ENCODE measurements at regions not wholly inside any gene's neighbourhood (a gene's known extent, or its start where the extent isn't known, plus 50 kb on each side); places are given as distances from the start of the nearest gene placed in this dataset.
"Not testable (repeated sequence)": the region's sequence is repeated elsewhere in the genome, so short reads cannot be mapped to it uniquely, and the experiment has no call there.

DNA sequence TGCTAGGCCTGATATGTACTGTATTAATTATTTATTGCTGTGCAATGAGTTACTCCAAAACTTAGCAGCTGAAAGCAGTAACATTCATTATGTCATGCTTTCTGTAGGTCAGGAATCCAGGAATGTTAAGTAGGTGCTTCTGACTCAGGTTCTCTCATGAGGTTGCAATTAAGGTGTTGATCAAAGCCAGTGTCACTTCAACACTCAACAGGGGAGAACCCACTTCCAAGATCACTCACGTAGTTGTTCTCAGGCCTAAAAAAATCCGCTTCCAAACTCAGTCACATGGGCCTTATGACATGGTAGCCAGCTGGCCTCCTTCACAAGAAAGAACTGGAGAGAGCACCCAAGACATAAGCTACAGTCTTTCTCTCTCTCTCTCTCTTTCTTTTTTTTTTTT, 211.1 kb upstream of the NBEA start:
- DNase-seq = no peak
- Mint-ChIP-seq H3K9me3 (peaks cover 4 to 12% (median 8%) of the 10 kb centered on the region in 6 donors), H3K4me3 (no peak overlapping the region), H3K36me3 (no peaks in the 10 kb centered on the region), H3K27ac (no peak overlapping the region), H3K4me1 (no peaks in the 10 kb centered on the region), H3K27me3 (ENCODE audit: low read depth in 3 of 3) (peaks cover 0 to 1% (median 0%) of the 10 kb centered on the region in 3 donors)

DNA sequence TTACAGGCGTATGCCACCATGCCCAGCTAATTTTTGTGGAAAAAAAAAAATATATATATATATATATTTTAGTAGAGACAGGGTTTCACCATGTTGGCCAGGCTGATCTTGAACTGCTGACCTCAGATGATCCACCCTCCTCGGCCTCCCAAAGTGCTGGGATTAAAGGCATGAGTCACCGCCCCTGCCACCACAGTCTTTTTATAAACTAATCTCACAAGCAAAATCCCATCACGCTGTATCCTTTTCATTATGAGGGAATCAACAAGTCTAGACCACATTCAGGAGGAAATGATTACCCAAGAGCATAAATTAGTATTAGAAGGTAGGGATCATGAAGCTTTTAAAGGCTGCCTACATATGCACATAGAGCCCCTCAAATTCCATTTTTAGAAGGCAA, 210.6 kb upstream of the NBEA start:
- Mint-ChIP-seq H3K27ac (no peak overlapping the region), H3K4me3 (no peak overlapping the region), H3K27me3 (ENCODE audit: low read depth in 3 of 3) (peaks cover 0 to 1% (median 0%) of the 10 kb centered on the region in 3 donors)

DNA sequence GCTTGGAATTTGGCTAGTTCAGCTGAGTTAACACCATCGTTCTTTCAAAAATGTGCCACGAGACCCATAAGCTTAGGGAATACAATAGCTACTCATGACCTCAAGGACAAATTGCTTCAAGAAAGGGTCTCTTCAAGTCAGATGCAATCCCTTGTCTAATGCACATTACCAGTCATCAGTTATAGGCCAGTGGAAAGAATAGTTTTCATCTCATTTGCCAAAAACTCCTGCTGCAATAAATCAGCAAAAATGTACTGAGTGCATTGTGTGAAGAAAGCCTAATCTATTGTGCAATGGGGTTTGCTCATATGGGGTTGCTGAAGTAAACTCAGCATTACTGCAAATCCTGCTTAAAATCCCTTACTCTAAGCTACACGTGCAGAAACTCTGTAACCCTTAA, 208.3 kb upstream of the NBEA start:
- Mint-ChIP-seq H3K27me3 (ENCODE audit: low read depth in 3 of 3) (peaks cover 0 to 1% (median 0%) of the 10 kb centered on the region in 3 donors), H3K36me3 (no peaks in the 10 kb centered on the region), H3K27ac (no peak overlapping the region), H3K4me1 (no peaks in the 10 kb centered on the region), H3K4me3 (no peak overlapping the region), H3K9me3 (peaks cover 4 to 18% (median 7%) of the 10 kb centered on the region in 6 donors)
- no peak for DNase-seq

More for the DNA sequence above, 210.6 kb upstream of the NBEA start:
- Mint-ChIP-seq H3K36me3 (no peaks in the 10 kb centered on the region), H3K4me1 (no peaks in the 10 kb centered on the region), H3K9me3 (peaks cover 4 to 12% (median 8%) of the 10 kb centered on the region in 6 donors)
- DNase-seq = no peak

DNA sequence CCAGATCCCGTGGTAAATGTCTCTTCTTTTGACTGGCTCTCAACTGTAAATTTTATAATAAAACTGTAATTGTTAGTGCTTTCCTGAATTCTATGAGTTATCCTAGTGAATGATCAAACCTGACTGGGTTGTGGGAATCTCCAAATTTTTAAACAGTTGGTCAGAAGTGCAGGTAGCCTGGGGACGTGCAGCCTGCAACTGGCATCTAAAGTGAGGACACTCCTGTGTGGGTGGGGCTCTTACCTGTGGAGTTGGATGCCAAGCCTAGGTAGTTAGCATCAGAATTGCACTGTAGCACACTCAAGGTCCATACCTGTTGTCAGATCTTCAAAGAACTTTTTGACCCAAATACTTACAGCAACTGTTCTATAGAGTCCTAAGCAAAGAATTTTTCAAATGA, 207.1 kb upstream of the NBEA start:
- Mint-ChIP-seq H3K4me3 (no peak overlapping the region), H3K27me3 (ENCODE audit: low read depth in 3 of 3) (peaks cover 0 to 1% (median 0%) of the 10 kb centered on the region in 3 donors), H3K4me1 (no peaks in the 10 kb centered on the region), H3K36me3 (no peaks in the 10 kb centered on the region), H3K27ac (no peak overlapping the region), H3K9me3 (peaks cover 4 to 24% (median 5%) of the 10 kb centered on the region in 6 donors)
- no peak for DNase-seq

DNA sequence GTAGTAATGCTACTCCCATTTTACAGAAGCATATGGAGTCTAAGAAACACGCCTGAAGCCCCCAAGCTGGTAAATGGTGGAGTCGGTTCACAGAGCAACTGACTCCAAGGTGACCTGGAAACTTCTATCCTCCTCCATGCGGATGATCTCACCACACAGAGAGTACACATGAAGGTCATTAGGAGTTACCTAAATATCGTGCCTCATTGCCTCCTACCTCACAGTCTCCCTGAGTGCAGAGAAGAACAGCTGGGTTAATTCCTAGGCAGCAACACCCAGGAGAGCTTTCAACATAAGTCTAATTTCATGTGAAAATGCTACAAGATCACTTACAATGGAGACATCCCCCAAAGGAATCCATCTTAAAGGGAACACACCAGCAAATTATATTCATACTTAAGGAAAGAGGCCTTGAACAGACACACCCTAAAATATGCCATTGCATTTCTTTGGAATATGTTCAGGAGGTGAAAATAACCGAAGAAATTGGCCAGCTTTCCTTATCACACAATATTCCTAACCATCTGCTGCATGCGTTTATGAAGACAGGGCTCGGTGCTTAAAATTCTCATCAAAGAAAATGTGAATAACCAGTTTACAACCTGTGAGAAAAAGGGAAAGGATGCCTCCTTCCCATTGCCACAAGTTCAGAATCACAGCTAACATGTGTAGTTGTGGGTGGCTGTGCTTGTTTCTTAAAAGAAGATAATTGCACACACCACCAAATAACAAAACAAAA, 203.6 kb upstream of the NBEA start:
- Mint-ChIP-seq H3K9me3 (peaks cover 4 to 24% (median 5%) of the 10 kb centered on the region in 6 donors), H3K4me3 (no peak overlapping the region), H3K27ac (no peak overlapping the region), H3K4me1 (no peaks in the 10 kb centered on the region), H3K27me3 (ENCODE audit: low read depth in 3 of 3) (no peaks in the 10 kb centered on the region), H3K36me3 (no peaks in the 10 kb centered on the region)
- no peak for DNase-seq

DNA sequence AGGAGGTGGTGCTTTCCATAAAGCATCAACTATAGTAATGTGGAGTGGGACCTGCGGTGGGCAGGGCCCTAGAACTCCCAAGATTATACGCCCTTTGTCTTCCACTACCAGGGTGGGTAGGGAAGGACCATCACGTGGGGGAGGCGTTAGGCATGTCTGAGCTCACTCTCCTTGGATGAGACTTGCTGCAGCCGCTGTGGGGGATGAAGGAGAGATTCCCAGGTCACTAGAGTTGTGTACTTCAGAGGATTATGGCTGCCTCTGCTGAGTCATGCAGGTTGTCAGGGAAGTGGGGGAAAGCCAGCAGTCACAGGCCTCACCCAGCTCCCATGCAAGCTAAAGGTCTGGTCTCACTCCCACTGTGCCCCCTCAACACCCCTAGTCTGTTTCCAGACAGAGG, 195.0 kb upstream of the NBEA start:
- H3K4me3 Mint-ChIP-seq; H3K4me1 Mint-ChIP-seq; H3K27me3 Mint-ChIP-seq (ENCODE audit: low read depth in 3 of 3); DNase-seq; H3K36me3 Mint-ChIP-seq; H3K27ac Mint-ChIP-seq: not testable (repeated sequence)
- H3K9me3 Mint-ChIP-seq = peaks cover 0 to 32% (median 15%) of the 10 kb centered on the region in 6 donors

DNA sequence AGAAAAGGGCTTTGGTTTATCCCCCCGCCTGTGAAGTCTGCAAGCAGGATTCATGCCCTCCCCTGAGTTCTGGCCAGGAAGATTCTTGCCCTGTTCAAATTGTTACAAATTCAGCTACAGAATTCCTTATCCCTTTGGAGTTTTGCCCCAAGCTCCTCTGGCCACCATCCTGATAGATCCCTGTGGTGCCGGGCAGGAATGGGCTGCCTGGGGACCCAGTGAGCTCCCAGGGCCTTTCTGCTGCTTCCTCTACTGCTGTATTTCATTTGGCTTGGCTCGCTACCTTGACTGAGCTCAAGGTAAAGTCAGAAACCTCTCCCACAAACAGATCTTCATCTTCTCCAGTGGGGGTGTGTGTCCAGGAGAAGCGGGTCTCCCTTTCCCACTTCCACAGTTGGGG, 194.6 kb upstream of the NBEA start:
- Mint-ChIP-seq H3K9me3 (peaks cover 0 to 32% (median 17%) of the 10 kb centered on the region in 6 donors), H3K4me1 (no peaks in the 10 kb centered on the region), H3K27me3 (ENCODE audit: low read depth in 3 of 3) (peaks cover 0 to 1% (median 0%) of the 10 kb centered on the region in 3 donors), H3K36me3 (no peaks in the 10 kb centered on the region), H3K27ac (no peak overlapping the region), H3K4me3 (no peak overlapping the region)
- DNase-seq = no peak

DNA sequence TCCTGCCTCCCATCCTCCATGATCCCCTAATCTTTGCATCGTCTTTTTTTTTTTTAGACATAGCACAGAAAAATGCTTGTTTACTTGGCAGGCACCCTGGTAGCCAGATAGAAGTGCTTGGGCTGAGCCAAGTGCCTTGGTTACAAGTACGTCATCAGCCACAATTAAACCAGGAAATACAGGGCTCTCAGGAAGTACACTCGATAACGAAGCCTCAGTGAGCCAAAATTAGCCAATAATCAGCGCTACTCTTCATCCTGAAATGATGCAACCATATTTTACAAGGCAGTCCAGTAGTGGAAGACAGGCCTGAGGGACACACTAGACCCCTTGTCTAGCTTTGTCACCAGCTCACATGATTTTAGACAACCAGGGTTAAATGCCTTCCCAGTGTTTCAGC, 194.0 kb upstream of the NBEA start:
- no peaks in the 10 kb centered on the region for H3K4me1 Mint-ChIP-seq
- H3K27ac Mint-ChIP-seq = no peak overlapping the region
- H3K9me3 Mint-ChIP-seq = peaks cover 0 to 33% (median 17%) of the 10 kb centered on the region in 6 donors
- H3K36me3 Mint-ChIP-seq = no peaks in the 10 kb centered on the region
- no peak overlapping the region for H3K4me3 Mint-ChIP-seq
- no peak for DNase-seq
- H3K27me3 Mint-ChIP-seq (ENCODE audit: low read depth in 3 of 3) = peaks cover 0 to 1% (median 0%) of the 10 kb centered on the region in 3 donors

DNA sequence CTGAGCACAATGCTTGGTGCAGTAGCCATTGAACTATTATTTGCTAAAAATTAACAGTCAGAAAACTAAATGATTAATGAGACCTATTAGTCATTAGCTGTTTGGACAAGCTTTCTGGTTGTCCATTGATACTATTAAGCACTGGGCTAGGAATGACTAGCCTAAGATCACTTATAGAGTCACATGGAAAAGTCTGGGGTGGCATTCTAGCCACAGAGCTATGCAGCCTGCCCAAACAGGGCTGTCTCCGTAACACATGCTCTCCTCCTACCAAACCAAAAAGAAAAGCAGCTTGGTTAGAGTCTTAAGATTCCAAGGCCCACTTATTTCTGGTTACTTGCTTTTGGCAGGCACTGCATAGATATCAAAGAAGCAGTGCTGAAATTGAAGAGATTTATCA, 193.5 kb upstream of the NBEA start:
- Mint-ChIP-seq H3K27ac (no peak overlapping the region), H3K27me3 (ENCODE audit: low read depth in 3 of 3) (peaks cover 0 to 1% (median 0%) of the 10 kb centered on the region in 3 donors), H3K9me3 (peaks cover 0 to 35% (median 17%) of the 10 kb centered on the region in 6 donors), H3K4me1 (no peaks in the 10 kb centered on the region), H3K4me3 (no peak overlapping the region), H3K36me3 (no peaks in the 10 kb centered on the region)
- DNase-seq = no peak

DNA sequence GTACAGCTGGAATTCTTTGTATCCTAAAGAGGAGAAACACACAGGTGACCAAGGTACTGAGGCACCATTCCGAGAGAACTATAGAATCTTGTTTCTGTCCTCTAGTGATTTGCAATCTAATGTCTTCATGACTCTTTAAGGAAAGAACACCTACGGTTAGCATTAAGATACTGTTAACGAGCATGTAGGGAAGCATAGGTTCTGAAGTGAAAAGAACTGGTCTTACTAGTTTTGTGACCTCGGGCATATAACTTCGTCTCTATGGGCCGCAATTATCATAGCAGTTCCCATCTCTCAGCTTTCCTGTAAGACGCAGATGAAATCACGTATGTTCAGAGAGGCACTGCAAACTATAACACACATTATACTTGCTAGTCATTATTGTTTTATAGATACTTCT, 193.0 kb upstream of the NBEA start:
- no peak overlapping the region for H3K4me3 Mint-ChIP-seq
- H3K27ac Mint-ChIP-seq = no peak overlapping the region
- peaks cover 0 to 32% (median 16%) of the 10 kb centered on the region in 6 donors for H3K9me3 Mint-ChIP-seq
- H3K27me3 Mint-ChIP-seq (ENCODE audit: low read depth in 3 of 3) = peaks cover 0 to 1% (median 0%) of the 10 kb centered on the region in 3 donors
- no peak for DNase-seq
- no peaks in the 10 kb centered on the region for H3K4me1 Mint-ChIP-seq
- H3K36me3 Mint-ChIP-seq = no peaks in the 10 kb centered on the region

DNA sequence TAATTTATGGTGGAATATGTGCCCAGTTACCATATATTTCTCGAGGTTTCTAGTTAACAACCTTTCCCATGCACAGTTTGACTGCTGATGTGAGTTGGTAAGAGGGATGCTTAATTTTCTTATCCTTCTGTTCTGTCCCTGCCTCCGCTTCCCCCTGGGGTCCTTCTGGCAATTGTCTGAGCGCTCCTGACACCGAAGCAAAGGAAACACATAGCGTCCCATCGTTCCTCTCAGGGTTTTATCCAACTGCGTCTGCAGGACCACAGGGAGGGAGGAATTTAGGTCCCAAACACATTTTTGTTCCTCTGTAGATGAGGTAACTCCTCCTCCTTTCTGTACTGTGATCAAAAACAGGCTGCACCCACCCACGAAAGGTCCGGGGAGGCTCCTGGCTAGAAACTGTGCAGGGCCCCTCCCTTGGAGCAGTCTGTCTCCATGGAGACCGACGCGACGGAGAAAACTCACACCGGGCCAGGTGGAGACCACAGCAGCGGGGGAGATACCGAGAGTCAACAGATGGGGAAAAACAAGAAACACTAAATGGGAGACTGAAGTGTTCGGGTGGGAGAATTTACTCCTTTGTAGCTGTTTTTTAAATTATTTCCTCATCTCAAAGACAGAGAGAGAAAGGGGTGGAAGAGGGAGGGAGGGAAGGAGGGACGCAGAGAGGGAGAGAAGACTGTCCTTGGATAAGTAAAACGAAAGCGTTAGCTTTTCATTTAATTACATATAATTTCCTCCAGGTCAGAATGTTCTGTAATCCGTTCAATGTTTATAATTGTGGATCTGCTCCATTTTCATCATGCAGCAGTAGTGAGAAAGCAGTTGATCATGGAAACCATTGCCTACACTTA, 191.8 kb upstream of the NBEA start:
- no peak for DNase-seq
- H3K27ac Mint-ChIP-seq = no peak overlapping the region
- no peak overlapping the region for H3K4me3 Mint-ChIP-seq
- no peaks in the 10 kb centered on the region for H3K4me1 Mint-ChIP-seq
- peaks cover 0 to 27% (median 11%) of the 10 kb centered on the region in 6 donors for H3K9me3 Mint-ChIP-seq
- H3K27me3 Mint-ChIP-seq (ENCODE audit: low read depth in 3 of 3) = peaks cover 0 to 1% (median 0%) of the 10 kb centered on the region in 3 donors
- H3K36me3 Mint-ChIP-seq = no peaks in the 10 kb centered on the region

DNA sequence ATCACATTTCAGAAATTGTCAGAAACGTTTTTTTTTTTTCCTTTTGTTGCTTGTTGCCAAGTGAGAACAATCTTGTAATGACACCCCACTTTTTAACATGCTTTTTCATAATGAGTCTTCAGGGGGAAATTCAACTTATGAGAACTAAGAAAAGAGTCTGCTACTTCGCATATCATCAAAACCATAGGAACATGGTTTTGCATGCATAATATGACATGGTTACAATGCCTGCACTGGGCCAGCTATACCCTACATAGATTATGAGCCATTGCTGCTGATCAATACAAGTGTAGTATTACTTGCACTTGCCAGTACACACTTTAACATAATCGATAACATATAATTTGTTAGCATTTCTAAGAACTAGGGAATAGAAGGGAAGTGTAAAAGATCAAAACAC, 191.0 kb upstream of the NBEA start:
- peaks cover 0 to 1% (median 0%) of the 10 kb centered on the region in 3 donors for H3K27me3 Mint-ChIP-seq (ENCODE audit: low read depth in 3 of 3)
- peaks cover 0 to 24% (median 10%) of the 10 kb centered on the region in 6 donors for H3K9me3 Mint-ChIP-seq
- no peaks in the 10 kb centered on the region for H3K4me1 Mint-ChIP-seq
- H3K27ac Mint-ChIP-seq = no peak overlapping the region
- no peak overlapping the region for H3K4me3 Mint-ChIP-seq
- DNase-seq = no peak
- no peaks in the 10 kb centered on the region for H3K36me3 Mint-ChIP-seq

DNA sequence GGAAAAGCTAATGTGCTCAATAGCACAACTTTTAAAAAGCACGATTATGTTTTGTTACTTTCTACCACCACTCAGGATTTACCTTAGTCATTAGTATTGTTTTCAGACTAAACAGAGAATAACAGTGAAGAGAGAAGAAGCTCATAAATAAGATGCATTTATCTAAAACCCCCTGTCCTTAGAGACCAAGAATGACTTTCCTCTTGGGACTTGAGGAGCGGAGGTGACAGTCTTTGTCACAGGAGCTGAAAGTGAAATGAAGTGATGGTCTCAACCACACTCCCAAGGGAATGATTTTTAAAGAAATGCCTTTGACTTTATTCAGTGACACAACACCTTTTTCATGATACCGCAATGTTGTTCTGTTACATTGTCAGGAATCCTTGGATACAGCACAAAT, 190.6 kb upstream of the NBEA start:
- DNase-seq = no peak
- Mint-ChIP-seq H3K9me3 (peaks cover 0 to 23% (median 10%) of the 10 kb centered on the region in 6 donors), H3K4me3 (no peak overlapping the region), H3K27ac (no peak overlapping the region), H3K27me3 (ENCODE audit: low read depth in 3 of 3) (peaks cover 0 to 1% (median 0%) of the 10 kb centered on the region in 3 donors), H3K4me1 (no peaks in the 10 kb centered on the region), H3K36me3 (no peaks in the 10 kb centered on the region)

DNA sequence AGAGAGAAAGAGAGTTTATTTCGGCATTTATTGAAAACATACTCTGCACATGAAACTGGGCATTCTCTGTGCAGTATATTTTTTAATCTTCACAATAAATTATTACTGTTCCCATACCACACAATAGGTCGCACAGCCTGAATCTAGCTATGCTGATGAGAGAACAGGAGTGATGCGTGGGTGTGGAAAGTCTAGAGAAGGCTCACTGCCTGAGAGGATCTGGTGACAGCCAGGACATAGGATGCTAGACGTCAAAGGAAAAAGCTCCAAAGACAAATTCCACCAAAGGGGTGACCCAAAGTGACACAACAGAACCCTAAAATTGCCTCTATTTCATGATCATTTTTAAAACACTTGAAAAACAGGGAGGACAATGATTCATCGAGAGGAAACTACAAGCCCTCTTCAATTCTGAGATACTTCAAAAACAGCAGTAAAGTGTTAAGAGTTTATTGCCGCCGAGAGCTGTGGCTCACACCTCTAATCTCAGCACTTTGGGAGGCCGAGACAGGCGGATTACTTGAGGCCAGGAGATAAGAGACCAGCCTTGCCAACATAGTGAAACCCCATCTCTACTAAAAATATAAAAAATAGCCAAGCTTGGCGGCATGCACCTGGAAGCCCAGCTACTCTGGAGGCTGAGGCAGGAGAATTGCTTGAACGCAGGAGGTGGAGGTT, 189.6 kb upstream of the NBEA start:
- H3K9me3 Mint-ChIP-seq = peaks cover 0 to 21% (median 10%) of the 10 kb centered on the region in 6 donors
- H3K4me1 Mint-ChIP-seq = no peaks in the 10 kb centered on the region
- no peak for DNase-seq
- no peak overlapping the region for H3K4me3 Mint-ChIP-seq
- H3K27ac Mint-ChIP-seq = no peak overlapping the region
- peaks cover 0 to 1% (median 0%) of the 10 kb centered on the region in 3 donors for H3K27me3 Mint-ChIP-seq (ENCODE audit: low read depth in 3 of 3)
- H3K36me3 Mint-ChIP-seq = no peaks in the 10 kb centered on the region

Measured in immature natural killer cell (primary cell).